ENCODE measurements at regions not wholly inside any gene's neighbourhood (a gene's known extent, or its start where the extent isn't known, plus 50 kb on each side); places are given as distances from the start of the nearest gene placed in this dataset.
"Not testable (repeated sequence)": the region's sequence is repeated elsewhere in the genome, so short reads cannot be mapped to it uniquely, and the experiment has no call there.

DNA sequence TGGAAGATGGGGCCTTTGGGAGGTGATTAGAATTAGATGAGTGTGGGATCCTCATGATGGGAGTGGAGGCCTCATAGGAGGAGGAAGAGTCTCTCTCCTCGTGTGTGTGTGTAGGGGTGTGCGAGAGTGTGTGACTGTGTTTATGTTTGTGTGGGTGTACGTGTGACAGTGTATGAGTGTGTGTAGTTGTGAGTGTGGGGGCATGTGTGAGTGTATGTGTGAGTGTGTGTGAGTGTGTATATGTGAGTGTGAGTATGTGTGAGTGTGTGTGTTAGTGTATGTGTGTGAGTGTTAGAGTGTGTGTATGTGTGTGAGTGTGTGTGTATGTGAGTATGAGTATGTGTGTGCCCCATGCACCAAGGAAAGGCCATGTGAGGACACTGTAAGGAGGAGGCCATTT lies 68.2 kb upstream of the SMIM15 start:
- Histone ChIP-seq H3K4me1 (no peaks in the 10 kb centered on the region), H3K27ac (no peak overlapping the region), H3K27me3 (no peaks in the 10 kb centered on the region), H3K4me3 (no peak overlapping the region), H3K9me3 (peaks cover 0 to 6% (median 0%) of the 10 kb centered on the region in 4 donors), H3K36me3 (no peaks in the 10 kb centered on the region)
- no peak for DNase-seq
- TF ChIP-seq, protein P1, sequence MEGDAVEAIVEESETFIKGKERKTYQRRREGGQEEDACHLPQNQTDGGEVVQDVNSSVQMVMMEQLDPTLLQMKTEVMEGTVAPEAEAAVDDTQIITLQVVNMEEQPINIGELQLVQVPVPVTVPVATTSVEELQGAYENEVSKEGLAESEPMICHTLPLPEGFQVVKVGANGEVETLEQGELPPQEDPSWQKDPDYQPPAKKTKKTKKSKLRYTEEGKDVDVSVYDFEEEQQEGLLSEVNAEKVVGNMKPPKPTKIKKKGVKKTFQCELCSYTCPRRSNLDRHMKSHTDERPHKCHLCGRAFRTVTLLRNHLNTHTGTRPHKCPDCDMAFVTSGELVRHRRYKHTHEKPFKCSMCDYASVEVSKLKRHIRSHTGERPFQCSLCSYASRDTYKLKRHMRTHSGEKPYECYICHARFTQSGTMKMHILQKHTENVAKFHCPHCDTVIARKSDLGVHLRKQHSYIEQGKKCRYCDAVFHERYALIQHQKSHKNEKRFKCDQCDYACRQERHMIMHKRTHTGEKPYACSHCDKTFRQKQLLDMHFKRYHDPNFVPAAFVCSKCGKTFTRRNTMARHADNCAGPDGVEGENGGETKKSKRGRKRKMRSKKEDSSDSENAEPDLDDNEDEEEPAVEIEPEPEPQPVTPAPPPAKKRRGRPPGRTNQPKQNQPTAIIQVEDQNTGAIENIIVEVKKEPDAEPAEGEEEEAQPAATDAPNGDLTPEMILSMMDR (IDR thresholded peaks at IDR 0.05), result no peak
- TF ChIP-seq POLR2A (IDR thresholded peaks at IDR 0.05), result no peak

DNA sequence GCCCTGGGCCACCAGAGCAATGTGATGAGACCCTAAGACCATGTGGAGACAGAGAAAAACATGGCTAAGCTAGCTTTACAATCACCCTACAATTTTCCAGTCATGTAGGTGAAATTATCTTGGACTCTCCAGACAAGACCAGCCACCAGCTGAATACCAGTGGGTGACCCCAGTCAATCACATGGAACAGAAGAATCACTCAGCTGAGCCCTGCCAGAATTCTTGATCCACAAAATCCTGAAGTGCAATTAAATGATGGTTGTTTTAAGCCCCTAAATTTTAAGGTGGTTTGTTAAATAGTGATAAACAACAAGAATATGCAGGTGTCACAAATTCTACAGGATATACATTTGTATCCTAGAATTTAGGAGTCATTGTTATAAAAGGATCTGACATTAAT lies 69.5 kb upstream of the SMIM15 start:
- no peak overlapping the region for H3K4me3 ChIP-seq
- no peaks in the 10 kb centered on the region for H3K27me3 ChIP-seq

DNA sequence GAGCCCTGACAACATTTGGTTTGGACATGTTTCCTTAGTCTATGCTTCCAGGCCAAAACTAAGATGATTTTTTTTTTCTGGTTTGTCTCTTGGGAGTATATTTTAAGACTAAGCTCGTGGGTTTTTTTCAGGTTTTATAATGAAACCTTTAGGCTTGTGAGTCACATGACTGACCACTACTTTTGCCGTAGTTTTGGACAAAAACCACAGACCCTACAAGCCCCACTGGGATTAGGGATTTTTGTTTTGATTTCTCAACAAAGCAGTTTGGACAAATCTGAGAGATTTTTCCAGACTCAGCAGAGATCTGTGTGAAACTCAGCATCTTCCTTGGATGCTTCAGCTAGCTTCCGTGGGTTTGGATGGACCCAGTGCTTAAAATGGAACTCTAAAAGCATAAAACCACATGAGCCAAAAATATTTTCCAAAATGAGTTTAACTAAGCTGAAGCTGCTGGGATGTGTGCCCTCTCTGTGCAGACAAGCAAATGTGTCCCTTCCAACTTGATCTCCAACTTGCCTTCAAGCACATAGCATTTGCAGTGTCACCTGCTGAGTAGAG lies 70.3 kb upstream of the SMIM15 start:
- no peak for DNase-seq
- H3K27ac ChIP-seq, result no peak overlapping the region
- peaks cover 0 to 6% (median 0%) of the 10 kb centered on the region in 4 donors for H3K9me3 ChIP-seq
- H3K4me1 ChIP-seq, result no peaks in the 10 kb centered on the region
- no peaks in the 10 kb centered on the region for H3K36me3 ChIP-seq
- no peak for TF ChIP-seq POLR2A (IDR thresholded peaks at IDR 0.05)
- TF ChIP-seq, protein P1 (IDR thresholded peaks at IDR 0.05), result no peak
- H3K4me3 ChIP-seq, result no peak overlapping the region
- H3K27me3 ChIP-seq, result no peaks in the 10 kb centered on the region

More for the DNA sequence above, 69.5 kb upstream of the SMIM15 start:
- Histone ChIP-seq H3K36me3 (no peaks in the 10 kb centered on the region), H3K4me1 (no peaks in the 10 kb centered on the region), H3K9me3 (peaks cover 0 to 6% (median 0%) of the 10 kb centered on the region in 4 donors), H3K27ac (no peak overlapping the region)
- DNase-seq, result no peak
- TF ChIP-seq, protein P1 (IDR thresholded peaks at IDR 0.05), result no peak
- no peak for TF ChIP-seq POLR2A (IDR thresholded peaks at IDR 0.05)

DNA sequence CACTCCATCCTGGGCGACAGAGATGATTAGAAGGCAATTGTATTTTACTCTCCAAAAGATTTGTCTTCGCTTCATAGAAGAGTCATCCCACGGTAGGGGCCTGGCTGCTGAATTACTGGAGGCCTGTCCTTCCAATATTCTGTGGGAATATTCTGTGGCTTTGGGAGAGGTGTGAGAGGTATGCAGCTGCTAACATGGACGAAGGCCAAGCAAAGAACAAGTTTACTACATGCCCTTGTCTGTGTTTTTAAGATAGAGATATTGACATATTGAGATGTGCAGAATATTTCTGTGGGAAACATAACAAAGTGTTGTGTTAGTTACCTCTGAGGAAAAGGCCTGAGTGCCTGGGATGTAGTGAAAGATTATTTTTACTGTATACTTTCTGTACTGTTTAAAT lies 71.8 kb upstream of the SMIM15 start:
- Histone ChIP-seq H3K4me1 (no peaks in the 10 kb centered on the region), H3K27me3 (no peaks in the 10 kb centered on the region), H3K4me3 (no peak overlapping the region), H3K27ac (no peak overlapping the region), H3K9me3 (peaks cover 0 to 6% (median 2%) of the 10 kb centered on the region in 4 donors), H3K36me3 (no peaks in the 10 kb centered on the region)
- no peak for TF ChIP-seq POLR2A (IDR thresholded peaks at IDR 0.05)
- TF ChIP-seq, protein P1 (IDR thresholded peaks at IDR 0.05), result no peak
- no peak for DNase-seq

DNA sequence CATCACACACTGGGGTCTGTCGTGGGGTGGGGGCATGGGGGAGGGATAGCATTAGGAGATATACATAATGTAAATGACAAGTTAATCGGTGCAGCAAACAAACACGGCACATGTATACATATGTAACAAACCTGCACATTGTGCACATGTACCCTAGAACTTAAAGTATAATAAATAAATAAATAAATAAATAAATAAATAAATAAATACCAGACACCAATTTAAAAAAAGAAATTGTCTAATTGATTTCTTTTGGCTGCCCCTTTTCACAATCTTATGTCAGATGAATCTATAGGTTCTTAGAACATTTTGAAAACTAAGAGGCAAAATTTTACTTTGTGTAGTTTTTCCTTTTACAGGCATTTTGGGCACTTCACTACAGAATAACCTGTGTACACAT lies 74.4 kb upstream of the SMIM15 start:
- H3K36me3 ChIP-seq, H3K27me3 ChIP-seq, H3K4me3 ChIP-seq, H3K9me3 ChIP-seq, DNase-seq, H3K4me1 ChIP-seq, H3K27ac ChIP-seq: not testable (repeated sequence)

DNA sequence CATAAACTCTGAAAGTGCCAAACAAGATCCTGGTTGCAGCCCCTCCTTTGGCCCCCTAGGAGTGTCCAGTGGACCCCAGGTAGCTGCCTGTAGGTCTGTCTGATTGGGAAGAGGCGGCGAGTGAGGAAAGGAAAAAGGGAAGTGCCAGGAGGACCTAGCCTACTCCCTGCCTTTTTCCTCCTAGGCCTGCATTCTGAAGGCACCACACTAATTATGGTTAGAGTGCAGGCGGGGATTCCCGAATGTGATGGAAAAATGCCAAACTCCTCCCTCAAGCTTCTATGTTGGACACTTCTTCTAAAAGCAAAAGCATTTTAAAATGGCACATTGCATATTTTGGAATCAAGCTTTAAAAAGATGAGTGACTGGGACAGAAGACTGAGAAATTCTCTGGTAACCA lies 83.2 kb upstream of the SMIM15 start:
- no peaks in the 10 kb centered on the region for H3K36me3 ChIP-seq
- H3K9me3 ChIP-seq, result no peaks in the 10 kb centered on the region
- H3K27ac ChIP-seq, result peak overlapping the region in 2 of 4 donors; percentile 2 to 16
- no peaks in the 10 kb centered on the region for H3K4me1 ChIP-seq
- no peaks in the 10 kb centered on the region for H3K27me3 ChIP-seq
- no peak for DNase-seq
- TF ChIP-seq, protein P1 (IDR thresholded peaks at IDR 0.05), result no peak
- no peak for TF ChIP-seq POLR2A (IDR thresholded peaks at IDR 0.05)
- no peak overlapping the region for H3K4me3 ChIP-seq
